Keratinocyte (primary cell): ENCODE measurements at regions not wholly inside any gene's neighbourhood (a gene's known extent, or its start where the extent isn't known, plus 50 kb on each side); places are given as distances from the start of the nearest gene placed in this dataset.

Experiments used
- DNase-seq: peaks from one replicate; pipeline ENCODE4 v3.0.0-alpha.2; 2011; ENCODE audit warnings: low read depth, missing footprints, low spot score
- FAIRE-seq: peaks from 2 replicates; lab custom pipeline; 2011; peaks lifted over from hg19 to GRCh38; lab: Jason Lieb, UNC
- H2AFZ ChIP-seq: 2 replicates; pipeline ENCODE4 v1.6.0; 2012; ENCODE audit warnings: low read length, control low read depth, inconsistent platforms; ENCODE audit not compliant: control insufficient read depth
- H3K27ac ChIP-seq: 2 replicates; pipeline ENCODE4 v1.5.1; 2011; ENCODE audit warnings: low read length; ENCODE audit not compliant: control insufficient read depth, insufficient read depth
- H3K27me3 ChIP-seq: 3 replicates; pipeline ENCODE4 v1.6.0; 2011; ENCODE audit warnings: low read length; ENCODE audit not compliant: control insufficient read depth, insufficient read depth; ENCODE audit errors: extremely low read depth
- H3K36me3 ChIP-seq, 2 experiments: 2 replicates in 1 of 2; 3 replicates in 1 of 2; pipeline ENCODE4 v1.5.1; 2011; ENCODE audit warnings: low read length in 2 of 2, mild to moderate bottlenecking in 1 of 2; ENCODE audit not compliant: control insufficient read depth in 2 of 2, insufficient read depth in 2 of 2; ENCODE audit errors: extremely low read depth in 1 of 2
- H3K4me1 ChIP-seq: 3 replicates; pipeline ENCODE4 v1.5.1; 2011; ENCODE audit warnings: low read length; ENCODE audit not compliant: control insufficient read depth, insufficient read depth; ENCODE audit errors: extremely low read depth
- H3K4me2 ChIP-seq: 3 replicates; pipeline ENCODE4 v1.6.0; 2011; ENCODE audit warnings: low read depth, low read length; ENCODE audit not compliant: control insufficient read depth, insufficient read depth; ENCODE audit errors: extremely low read depth
- H3K4me3 ChIP-seq, 3 experiments: fragments of 200-600 bp in 1 of 3; sonication (generic) in 1 of 3; 2 replicates in 2 of 3; 3 replicates in 1 of 3; pipeline ENCODE4 v1.5.1; 2011 to 2016; ENCODE audit warnings: low read length in 3 of 3, mild to moderate bottlenecking in 3 of 3, control low read depth in 2 of 3, inconsistent platforms in 1 of 3, low read depth in 1 of 3, mixed read lengths in 1 of 3, mixed run types in 1 of 3, moderate library complexity in 1 of 3; ENCODE audit not compliant: control insufficient read depth in 2 of 3, insufficient read depth in 2 of 3; ENCODE audit errors: extremely low read depth in 1 of 3
- H3K79me2 ChIP-seq: 2 replicates; pipeline ENCODE4 v1.6.0; 2012; ENCODE audit warnings: low read length; ENCODE audit not compliant: control insufficient read depth, insufficient read depth
- H3K9ac ChIP-seq: 3 replicates; pipeline ENCODE4 v1.6.0; 2011; ENCODE audit warnings: low read length; ENCODE audit not compliant: control insufficient read depth, insufficient read depth; ENCODE audit errors: extremely low read depth
- H3K9me1 ChIP-seq: 3 replicates; pipeline ENCODE4 v1.6.0; 2011; ENCODE audit warnings: low read length; ENCODE audit not compliant: control insufficient read depth, insufficient read depth; ENCODE audit errors: extremely low read depth
- H3K9me3 ChIP-seq: 2 replicates; pipeline ENCODE4 v1.5.1; 2012; ENCODE audit warnings: low read depth, low read length; ENCODE audit not compliant: control insufficient read depth
- H4K20me1 ChIP-seq: 3 replicates; pipeline ENCODE4 v1.6.0; 2011; ENCODE audit warnings: low read length; ENCODE audit not compliant: control insufficient read depth, insufficient read depth; ENCODE audit errors: extremely low read depth
- EZH2 ChIP-seq: IDR thresholded peaks from one replicate; pipeline ENCODE4 v1.6.1; 2012; ENCODE audit warnings: inconsistent platforms, mild to moderate bottlenecking, low read length, moderate library complexity
- dilution Hi-C: fragments of 300-500 bp; cut with MboI; formaldehyde crosslinking; loops from one replicate; pipeline ENCODE4 v1.7.0; 2020; ENCODE audit warnings: low sequenced_read_pairs; ENCODE audit not compliant: extremely low pct_ligation_motif_present
- TF ChIP-seq, protein P1 (sequence below), 3 experiments: IDR thresholded peaks in 1 of 3; conservative IDR thresholded peaks in 1 of 3; optimal IDR thresholded peaks in 1 of 3; 2 replicates in 2 of 3; 3 replicates in 1 of 3; pipeline versions ENCODE3 to v1.5.1; 2011; ENCODE audit warnings: low read length in 3 of 3, mild to moderate bottlenecking in 3 of 3, moderate library complexity in 2 of 3, control low read depth in 1 of 3, inconsistent platforms in 1 of 3; ENCODE audit not compliant: insufficient read depth in 2 of 3; ENCODE audit errors: extremely low read depth in 1 of 3

DNA sequence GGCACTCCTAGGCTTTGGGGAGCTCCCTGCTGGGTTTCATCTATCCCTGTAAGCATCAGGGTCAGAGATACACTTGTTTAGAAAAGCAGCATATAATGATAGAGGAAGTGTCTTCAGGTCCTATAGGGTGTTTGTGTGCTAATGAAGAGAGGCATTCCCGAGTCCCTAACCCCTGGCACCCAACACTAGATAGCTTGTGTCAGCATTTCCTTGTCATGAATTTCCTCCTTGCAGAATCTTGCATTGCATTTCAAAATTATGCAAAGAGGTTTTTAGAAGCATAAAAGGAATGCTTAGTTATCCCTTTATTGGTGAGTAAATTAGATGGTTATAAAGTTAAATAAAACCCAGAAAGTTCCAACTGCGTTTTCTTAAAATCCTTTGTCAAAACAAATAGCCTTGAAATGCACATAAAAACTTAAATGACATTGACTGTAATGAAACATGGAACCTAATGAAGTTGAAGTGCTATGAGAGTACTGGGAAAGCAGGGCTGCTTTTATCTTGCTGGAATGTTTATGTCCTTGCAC is 63.7 kb upstream of the LHCGR start:
- dilution Hi-C loops, result no loop called here
- no peak for FAIRE-seq
- no peaks in the 10 kb centered on the region for H3K79me2 ChIP-seq

DNA sequence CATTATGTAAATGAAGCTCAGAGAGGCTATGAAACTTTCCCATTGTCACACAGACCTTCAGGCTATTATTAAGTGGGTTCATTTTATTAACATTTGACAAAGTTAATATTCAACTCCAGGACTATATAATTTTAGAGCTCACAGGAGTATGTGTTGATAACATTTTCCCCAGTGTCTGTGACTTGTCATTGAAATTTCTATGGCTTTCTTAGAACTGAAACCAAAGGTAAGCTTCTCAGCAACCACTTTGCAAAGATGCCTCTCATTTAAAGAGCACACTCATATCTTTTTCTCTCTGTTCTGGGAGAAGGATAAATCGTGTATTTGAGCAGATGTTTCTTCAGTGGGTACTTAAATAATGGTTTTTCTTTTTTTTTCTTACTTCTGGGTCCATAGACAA is 61.8 kb upstream of the LHCGR start:
- no peaks in the 10 kb centered on the region for H4K20me1 ChIP-seq
- H3K36me3 ChIP-seq, result no peaks in the 10 kb centered on the region
- H3K79me2 ChIP-seq, result no peaks in the 10 kb centered on the region
- DNase-seq (no peak), FAIRE-seq (no peak)
- TF ChIP-seq, protein P1, sequence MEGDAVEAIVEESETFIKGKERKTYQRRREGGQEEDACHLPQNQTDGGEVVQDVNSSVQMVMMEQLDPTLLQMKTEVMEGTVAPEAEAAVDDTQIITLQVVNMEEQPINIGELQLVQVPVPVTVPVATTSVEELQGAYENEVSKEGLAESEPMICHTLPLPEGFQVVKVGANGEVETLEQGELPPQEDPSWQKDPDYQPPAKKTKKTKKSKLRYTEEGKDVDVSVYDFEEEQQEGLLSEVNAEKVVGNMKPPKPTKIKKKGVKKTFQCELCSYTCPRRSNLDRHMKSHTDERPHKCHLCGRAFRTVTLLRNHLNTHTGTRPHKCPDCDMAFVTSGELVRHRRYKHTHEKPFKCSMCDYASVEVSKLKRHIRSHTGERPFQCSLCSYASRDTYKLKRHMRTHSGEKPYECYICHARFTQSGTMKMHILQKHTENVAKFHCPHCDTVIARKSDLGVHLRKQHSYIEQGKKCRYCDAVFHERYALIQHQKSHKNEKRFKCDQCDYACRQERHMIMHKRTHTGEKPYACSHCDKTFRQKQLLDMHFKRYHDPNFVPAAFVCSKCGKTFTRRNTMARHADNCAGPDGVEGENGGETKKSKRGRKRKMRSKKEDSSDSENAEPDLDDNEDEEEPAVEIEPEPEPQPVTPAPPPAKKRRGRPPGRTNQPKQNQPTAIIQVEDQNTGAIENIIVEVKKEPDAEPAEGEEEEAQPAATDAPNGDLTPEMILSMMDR (optimal IDR thresholded peaks at IDR 0.05 in 1 of 3, IDR thresholded peaks at IDR 0.05 in 1 of 3, conservative IDR thresholded peaks at IDR 0.05 in 1 of 3; ENCODE audit: extremely low read depth in 1 of 3, insufficient read depth in 2 of 3, low read length in 3 of 3), result no peak
- TF ChIP-seq EZH2, result no peak
- no peak overlapping the region for H2AFZ ChIP-seq
- no peak overlapping the region for H3K4me3 ChIP-seq
- no peak overlapping the region for H3K9ac ChIP-seq
- H3K9me3 ChIP-seq, result no peaks in the 10 kb centered on the region
- no peak overlapping the region for H3K4me2 ChIP-seq
- H3K27me3 ChIP-seq, result no peaks in the 10 kb centered on the region
- dilution Hi-C loops, result no loop called here
- H3K4me1 ChIP-seq, result no peaks in the 10 kb centered on the region
- H3K27ac ChIP-seq, result no peak overlapping the region
- no peaks in the 10 kb centered on the region for H3K9me1 ChIP-seq

More for the DNA sequence above, 63.7 kb upstream of the LHCGR start:
- Histone ChIP-seq H3K27ac (no peak overlapping the region), H3K4me2 (no peak overlapping the region), H3K9me3 (no peaks in the 10 kb centered on the region), H3K9me1 (no peaks in the 10 kb centered on the region), H3K4me3 (no peak overlapping the region), H3K4me1 (no peaks in the 10 kb centered on the region), H3K27me3 (no peaks in the 10 kb centered on the region), H2AFZ (no peak overlapping the region), H3K36me3 (no peaks in the 10 kb centered on the region), H4K20me1 (no peaks in the 10 kb centered on the region), H3K9ac (no peak overlapping the region)
- no peak for DNase-seq
- TF ChIP-seq EZH2, result no peak
- TF ChIP-seq, protein P1 (optimal IDR thresholded peaks at IDR 0.05 in 1 of 3, IDR thresholded peaks at IDR 0.05 in 1 of 3, conservative IDR thresholded peaks at IDR 0.05 in 1 of 3; ENCODE audit: extremely low read depth in 1 of 3, insufficient read depth in 2 of 3, low read length in 3 of 3), result no peak
